Vagina (tissue), 2 donors: ENCODE measurements at regions not wholly inside any gene's neighbourhood (a gene's known extent, or its start where the extent isn't known, plus 50 kb on each side); places are given as distances from the start of the nearest gene placed in this dataset.

ENCODE experiments used
- POLR2A ChIP-seq, 2 donors: fragments of 450-650 bp; IDR thresholded peaks; one replicate each; pipeline ENCODE4 v1.6.1; 2017; ENCODE audit warnings: antibody characterized with exemption in 2 of 2, mild to moderate bottlenecking in 2 of 2, moderate library complexity in 2 of 2
- POLR2AphosphoS5 ChIP-seq, 2 donors: sonication (generic); formaldehyde crosslinking; IDR thresholded peaks; one replicate each; pipeline ENCODE4 v1.9.0; 2017; ENCODE audit warnings: antibody characterized with exemption in 2 of 2, mild to moderate bottlenecking in 2 of 2, low read depth in 1 of 2; ENCODE audit not compliant: insufficient read depth in 1 of 2
- TF ChIP-seq, protein P1 (sequence below), 3 experiments: fragments of 450-650 bp in 2 of 3; fragments of 200-600 bp in 1 of 3; sonication (generic) in 1 of 3; IDR thresholded peaks; one replicate each; pipeline ENCODE4 v1.5.1; 2017 to 2019; ENCODE audit warnings: antibody characterized with exemption in 3 of 3, mild to moderate bottlenecking in 2 of 3, moderate library complexity in 2 of 3

DNA sequence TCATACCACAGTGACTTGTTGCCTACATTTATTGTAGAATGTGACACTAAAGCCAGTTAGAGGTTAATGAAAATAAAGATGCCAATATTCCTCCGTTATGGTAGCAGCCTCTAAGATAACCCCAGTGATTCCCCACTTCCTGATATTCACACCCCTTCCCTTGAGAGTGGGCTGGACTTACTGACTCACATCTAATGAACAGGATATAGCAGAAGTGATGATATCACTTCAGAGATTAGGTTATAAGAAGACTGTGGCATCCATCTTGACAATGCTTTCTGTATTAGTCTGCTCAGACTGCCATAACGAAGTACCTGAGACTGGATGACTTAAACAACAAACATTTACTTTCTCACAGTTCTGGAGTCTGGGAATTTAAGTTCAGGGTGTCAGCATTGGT, 149.6 kb upstream of the MTNR1B start:
- TF ChIP-seq, protein P1, sequence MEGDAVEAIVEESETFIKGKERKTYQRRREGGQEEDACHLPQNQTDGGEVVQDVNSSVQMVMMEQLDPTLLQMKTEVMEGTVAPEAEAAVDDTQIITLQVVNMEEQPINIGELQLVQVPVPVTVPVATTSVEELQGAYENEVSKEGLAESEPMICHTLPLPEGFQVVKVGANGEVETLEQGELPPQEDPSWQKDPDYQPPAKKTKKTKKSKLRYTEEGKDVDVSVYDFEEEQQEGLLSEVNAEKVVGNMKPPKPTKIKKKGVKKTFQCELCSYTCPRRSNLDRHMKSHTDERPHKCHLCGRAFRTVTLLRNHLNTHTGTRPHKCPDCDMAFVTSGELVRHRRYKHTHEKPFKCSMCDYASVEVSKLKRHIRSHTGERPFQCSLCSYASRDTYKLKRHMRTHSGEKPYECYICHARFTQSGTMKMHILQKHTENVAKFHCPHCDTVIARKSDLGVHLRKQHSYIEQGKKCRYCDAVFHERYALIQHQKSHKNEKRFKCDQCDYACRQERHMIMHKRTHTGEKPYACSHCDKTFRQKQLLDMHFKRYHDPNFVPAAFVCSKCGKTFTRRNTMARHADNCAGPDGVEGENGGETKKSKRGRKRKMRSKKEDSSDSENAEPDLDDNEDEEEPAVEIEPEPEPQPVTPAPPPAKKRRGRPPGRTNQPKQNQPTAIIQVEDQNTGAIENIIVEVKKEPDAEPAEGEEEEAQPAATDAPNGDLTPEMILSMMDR (IDR thresholded peaks at IDR 0.05), result no peak
- no peak for TF ChIP-seq POLR2A (IDR thresholded peaks at IDR 0.05)
- no peak for TF ChIP-seq POLR2AphosphoS5 (IDR thresholded peaks at IDR 0.05; ENCODE audit: insufficient read depth in 1 of 2, low read depth in 1 of 2)
